GM23338 (cell line): ENCODE measurements at regions not wholly inside any gene's neighbourhood (a gene's known extent, or its start where the extent isn't known, plus 50 kb on each side); places are given as distances from the start of the nearest gene placed in this dataset.

ENCODE experiments used
- ATAC-seq: fragments of 200-7000 bp; cut with Tn5 transposase; 3 replicates; pipeline ENCODE4 v1.9.1; 2020
- DNase-seq: peaks from one replicate; pipeline ENCODE4 v3.0.0-alpha.2; 2015; ENCODE audit warnings: low spot score
- H2AFZ ChIP-seq: fragments of 200-600 bp; sonication (generic); 2 replicates; pipeline ENCODE4 v1.8.0; 2016; ENCODE audit warnings: antibody characterized with exemption, mild to moderate bottlenecking, moderate library complexity
- H3F3A ChIP-seq: fragments of 200-600 bp; sonication (generic); replicated peaks from 2 replicates; pipeline ENCODE4 v1.8.0; 2017; ENCODE audit warnings: antibody characterized with exemption, mixed run types, low read depth
- H3K27ac ChIP-seq: fragments of 200-600 bp; sonication (generic); 2 replicates; pipeline ENCODE4 v1.6.1; 2016; ENCODE audit warnings: low read depth
- H3K27me3 ChIP-seq: fragments of 200-600 bp; sonication (generic); 2 replicates; pipeline ENCODE4 v1.8.0; 2016; ENCODE audit warnings: mild to moderate bottlenecking, mixed run types, moderate library complexity; ENCODE audit not compliant: insufficient read depth
- H3K36me3 ChIP-seq: fragments of 200-600 bp; sonication (generic); 2 replicates; pipeline ENCODE4 v1.8.0; 2016; ENCODE audit warnings: mild to moderate bottlenecking; ENCODE audit not compliant: insufficient read depth
- H3K4me1 ChIP-seq: fragments of 200-600 bp; sonication (generic); 2 replicates; pipeline ENCODE4 v1.8.0; 2016; ENCODE audit warnings: mild to moderate bottlenecking, moderate library complexity; ENCODE audit not compliant: insufficient read depth
- H3K4me2 ChIP-seq: fragments of 200-600 bp; sonication (generic); 2 replicates; pipeline ENCODE4 v1.7.1; 2017; ENCODE audit warnings: mixed run types
- H3K4me3 ChIP-seq: fragments of 200-600 bp; sonication (generic); 2 replicates; pipeline ENCODE4 v1.6.1; 2016; ENCODE audit warnings: mixed run types
- H3K79me2 ChIP-seq: fragments of 200-600 bp; sonication (generic); replicated peaks from 2 replicates; pipeline ENCODE4 v1.8.0; 2017; ENCODE audit warnings: mild to moderate bottlenecking; ENCODE audit not compliant: insufficient read depth
- H3K9me2 ChIP-seq: fragments of 200-600 bp; sonication (generic); 2 replicates; pipeline ENCODE4 v1.8.0; 2017; ENCODE audit not compliant: insufficient read depth
- H4K20me1 ChIP-seq: fragments of 200-600 bp; sonication (generic); replicated peaks from 2 replicates; pipeline ENCODE4 v1.8.0; 2017; ENCODE audit warnings: mild to moderate bottlenecking; ENCODE audit not compliant: insufficient read depth
- H3K27ac Mint-ChIP-seq: 2 replicates; pipeline ENCODE4 v1.8.0; 2020; ENCODE audit warnings: inconsistent platforms, mild to moderate bottlenecking, moderate library complexity, mixed read lengths
- H3K27me3 Mint-ChIP-seq: 3 replicates; pipeline ENCODE4 v1.8.0; 2022; ENCODE audit warnings: low read depth, mild to moderate bottlenecking, moderate library complexity, mixed read lengths, inconsistent platforms; ENCODE audit not compliant: insufficient read depth, poor library complexity
- H3K36me3 Mint-ChIP-seq: 3 replicates; pipeline ENCODE4 v1.8.0; 2021; ENCODE audit warnings: low read depth, mild to moderate bottlenecking, inconsistent platforms, moderate library complexity, mixed read lengths
- H3K4me1 Mint-ChIP-seq: 3 replicates; pipeline ENCODE4 v1.8.0; 2020; ENCODE audit warnings: mild to moderate bottlenecking, inconsistent platforms, mixed read lengths
- H3K4me3 Mint-ChIP-seq: 3 replicates; pipeline ENCODE4 v1.8.0; 2021; ENCODE audit warnings: moderate library complexity, mild to moderate bottlenecking, inconsistent platforms, mixed read lengths
- H3K9me3 Mint-ChIP-seq: 3 replicates; pipeline ENCODE4 v1.8.0; 2020; ENCODE audit warnings: moderate library complexity, mild to moderate bottlenecking, inconsistent platforms, mixed read lengths
- CREB1 ChIP-seq: fragments of 250-450 bp; sonication (Bioruptor Pico); IDR thresholded peaks from 2 replicates; pipeline ENCODE4 v1.5.0; 2020; ENCODE audit warnings: low read depth, mild to moderate bottlenecking, moderate library complexity
- EZH2 ChIP-seq: fragments of 200-600 bp; sonication (generic); IDR thresholded peaks from one replicate; pipeline ENCODE4 v1.8.0; 2017; ENCODE audit warnings: antibody characterized with exemption, mild to moderate bottlenecking, low read depth; ENCODE audit not compliant: unreplicated experiment
- EZH2phosphoT487 ChIP-seq: fragments of 200-600 bp; sonication (generic); IDR thresholded peaks from one replicate; pipeline ENCODE4 v1.8.1; 2018; ENCODE audit warnings: antibody characterized with exemption; ENCODE audit not compliant: unreplicated experiment
- JUNB ChIP-seq: IDR thresholded peaks from one replicate; pipeline ENCODE4 v1.6.1; 2016; ENCODE audit warnings: antibody characterized with exemption; ENCODE audit not compliant: unreplicated experiment
- NANOG ChIP-seq: IDR thresholded peaks from 2 replicates; pipeline ENCODE4 v1.6.1; 2016; ENCODE audit warnings: antibody characterized with exemption, borderline replicate concordance
- POLR2AphosphoS5 ChIP-seq: IDR thresholded peaks from 2 replicates; pipeline ENCODE4 v1.6.1; 2016; ENCODE audit warnings: antibody characterized with exemption, low read depth
- REST ChIP-seq: IDR thresholded peaks from one replicate; pipeline ENCODE4 v1.6.1; 2018; ENCODE audit warnings: antibody characterized with exemption; ENCODE audit not compliant: unreplicated experiment
- STAT1 ChIP-seq: IDR thresholded peaks from one replicate; pipeline ENCODE4 v1.6.1; 2016; ENCODE audit warnings: antibody characterized with exemption; ENCODE audit not compliant: unreplicated experiment
- ZNF114 ChIP-seq: fragments of 250-450 bp; sonication (Bioruptor Pico); IDR thresholded peaks from 2 replicates; pipeline ENCODE4 v1.5.0; 2020; ENCODE audit warnings: mild to moderate bottlenecking, moderate library complexity
- ZNF331 ChIP-seq: fragments of 250-450 bp; sonication (Bioruptor Pico); IDR thresholded peaks from 2 replicates; pipeline ENCODE4 v1.5.0; 2020; ENCODE audit warnings: low read depth, mild to moderate bottlenecking, moderate library complexity
- ZNF462 ChIP-seq: fragments of 250-450 bp; sonication (Bioruptor Pico); IDR thresholded peaks from 2 replicates; pipeline ENCODE4 v1.5.0; 2020; ENCODE audit warnings: mild to moderate bottlenecking, moderate library complexity
- TF ChIP-seq, protein P1 (sequence below), 2 experiments: fragments of 200-600 bp in 1 of 2; sonication (generic) in 1 of 2; conservative IDR thresholded peaks; 2 replicates each; pipeline versions ENCODE4 v1.5.1 to v1.6.1; 2016 to 2017; ENCODE audit warnings: antibody characterized with exemption in 2 of 2, low read depth in 2 of 2, mild to moderate bottlenecking in 2 of 2, moderate library complexity in 1 of 2
- TF ChIP-seq, protein P2 (sequence below): IDR thresholded peaks from 2 replicates; pipeline ENCODE4 v1.6.1; 2016; ENCODE audit warnings: antibody characterized with exemption

- no peaks in the 10 kb centered on the region for H3K36me3 Mint-ChIP-seq
- Histone ChIP-seq H3K4me3 (no peak overlapping the region), H2AFZ (no peak overlapping the region), H3K4me1 (no peaks in the 10 kb centered on the region), H3K36me3 (no peaks in the 10 kb centered on the region), H4K20me1 (no peaks in the 10 kb centered on the region), H3K79me2 (no peaks in the 10 kb centered on the region), H3K27me3 (no peaks in the 10 kb centered on the region), H3K9me2 (peaks cover 12% of the 10 kb centered on the region; the same call in 1 of the 2 replicates), H3K4me2 (no peak overlapping the region), H3F3A (no peaks in the 10 kb centered on the region), H3K27ac (no peak overlapping the region)
- peaks cover 2% of the 10 kb centered on the region for H3K27me3 Mint-ChIP-seq
- DNase-seq, result no peak
- no peak overlapping the region for H3K27ac Mint-ChIP-seq
- ATAC-seq, result no peak
- no peaks in the 10 kb centered on the region for H3K4me1 Mint-ChIP-seq
- H3K9me3 Mint-ChIP-seq, result no peaks in the 10 kb centered on the region
- no peak overlapping the region for H3K4me3 Mint-ChIP-seq
- TF ChIP-seq CREB1 (CRISPR knock-in tag) (no peak), REST (no peak), STAT1 (no peak), EZH2phosphoT487 (no peak), ZNF114 (CRISPR knock-in tag) (no peak), ZNF331 (CRISPR knock-in tag) (no peak), JUNB (no peak), POLR2AphosphoS5 (no peak), ZNF462 (CRISPR knock-in tag) (no peak), EZH2 (no peak), NANOG (no peak)
- TF ChIP-seq, protein P1, sequence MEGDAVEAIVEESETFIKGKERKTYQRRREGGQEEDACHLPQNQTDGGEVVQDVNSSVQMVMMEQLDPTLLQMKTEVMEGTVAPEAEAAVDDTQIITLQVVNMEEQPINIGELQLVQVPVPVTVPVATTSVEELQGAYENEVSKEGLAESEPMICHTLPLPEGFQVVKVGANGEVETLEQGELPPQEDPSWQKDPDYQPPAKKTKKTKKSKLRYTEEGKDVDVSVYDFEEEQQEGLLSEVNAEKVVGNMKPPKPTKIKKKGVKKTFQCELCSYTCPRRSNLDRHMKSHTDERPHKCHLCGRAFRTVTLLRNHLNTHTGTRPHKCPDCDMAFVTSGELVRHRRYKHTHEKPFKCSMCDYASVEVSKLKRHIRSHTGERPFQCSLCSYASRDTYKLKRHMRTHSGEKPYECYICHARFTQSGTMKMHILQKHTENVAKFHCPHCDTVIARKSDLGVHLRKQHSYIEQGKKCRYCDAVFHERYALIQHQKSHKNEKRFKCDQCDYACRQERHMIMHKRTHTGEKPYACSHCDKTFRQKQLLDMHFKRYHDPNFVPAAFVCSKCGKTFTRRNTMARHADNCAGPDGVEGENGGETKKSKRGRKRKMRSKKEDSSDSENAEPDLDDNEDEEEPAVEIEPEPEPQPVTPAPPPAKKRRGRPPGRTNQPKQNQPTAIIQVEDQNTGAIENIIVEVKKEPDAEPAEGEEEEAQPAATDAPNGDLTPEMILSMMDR (conservative IDR thresholded peaks at IDR 0.05; ENCODE audit: low read depth in 2 of 2), result no peak
- TF ChIP-seq, protein P2, sequence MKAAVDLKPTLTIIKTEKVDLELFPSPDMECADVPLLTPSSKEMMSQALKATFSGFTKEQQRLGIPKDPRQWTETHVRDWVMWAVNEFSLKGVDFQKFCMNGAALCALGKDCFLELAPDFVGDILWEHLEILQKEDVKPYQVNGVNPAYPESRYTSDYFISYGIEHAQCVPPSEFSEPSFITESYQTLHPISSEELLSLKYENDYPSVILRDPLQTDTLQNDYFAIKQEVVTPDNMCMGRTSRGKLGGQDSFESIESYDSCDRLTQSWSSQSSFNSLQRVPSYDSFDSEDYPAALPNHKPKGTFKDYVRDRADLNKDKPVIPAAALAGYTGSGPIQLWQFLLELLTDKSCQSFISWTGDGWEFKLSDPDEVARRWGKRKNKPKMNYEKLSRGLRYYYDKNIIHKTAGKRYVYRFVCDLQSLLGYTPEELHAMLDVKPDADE, result no peak
Measured at GRCh38 chr1:113266788-113267187, 123.5 kb upstream of the MAGI3 start.
